ENCODE measurements at regions not wholly inside any gene's neighbourhood (a gene's known extent, or its start where the extent isn't known, plus 50 kb on each side); places are given as distances from the start of the nearest gene placed in this dataset.
"Not testable (repeated sequence)": the region's sequence is repeated elsewhere in the genome, so short reads cannot be mapped to it uniquely, and the experiment has no call there.

DNA sequence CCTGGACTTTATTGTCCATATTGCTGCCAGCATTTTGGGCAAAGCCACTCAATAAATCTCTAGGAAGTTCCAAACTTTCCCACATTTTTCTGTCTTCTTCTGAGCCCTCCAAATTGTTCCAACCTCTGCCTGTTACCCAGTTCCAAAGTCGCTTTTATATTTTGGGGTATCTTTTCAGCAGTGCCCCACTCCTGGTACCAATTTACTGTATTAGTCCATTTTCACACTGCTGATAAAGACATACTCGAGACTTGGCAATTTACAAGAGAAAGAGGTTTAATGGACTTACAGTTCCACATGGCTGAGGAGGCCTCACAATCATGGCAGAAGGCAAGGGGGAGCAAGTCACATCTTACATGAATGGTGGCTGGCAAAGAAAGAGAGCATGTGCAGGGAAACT is 53.4 kb downstream of the AHSP start:
- H3K9me2 ChIP-seq (ENCODE audit: insufficient read depth); H3K27ac ChIP-seq; H3K4me1 ChIP-seq (ENCODE audit: insufficient read depth); H3K9me3 ChIP-seq (ENCODE audit: low read depth); H3K9ac ChIP-seq; H3K36me3 ChIP-seq (ENCODE audit: low read depth); H3K79me2 ChIP-seq (ENCODE audit: insufficient read depth); H3K4me3 ChIP-seq; H2AFZ ChIP-seq; DNase-seq; H3K4me2 ChIP-seq (ENCODE audit: unreplicated experiment); H3F3A ChIP-seq (ENCODE audit: insufficient read depth); H4K20me1 ChIP-seq (ENCODE audit: insufficient read depth); H3K27me3 ChIP-seq (replicated peaks; ENCODE audit: insufficient read depth); in situ Hi-C loops (cut with MboI): not testable (repeated sequence)
- WGBS, 2 experiments (ENCODE audit: low coverage in 1 of 2, low lambda C conversion rate in 2 of 2, missing lambda C conversion rate in 2 of 2): 15 to 17% methylated on average over 2 of the region's 2 CpGs

DNA sequence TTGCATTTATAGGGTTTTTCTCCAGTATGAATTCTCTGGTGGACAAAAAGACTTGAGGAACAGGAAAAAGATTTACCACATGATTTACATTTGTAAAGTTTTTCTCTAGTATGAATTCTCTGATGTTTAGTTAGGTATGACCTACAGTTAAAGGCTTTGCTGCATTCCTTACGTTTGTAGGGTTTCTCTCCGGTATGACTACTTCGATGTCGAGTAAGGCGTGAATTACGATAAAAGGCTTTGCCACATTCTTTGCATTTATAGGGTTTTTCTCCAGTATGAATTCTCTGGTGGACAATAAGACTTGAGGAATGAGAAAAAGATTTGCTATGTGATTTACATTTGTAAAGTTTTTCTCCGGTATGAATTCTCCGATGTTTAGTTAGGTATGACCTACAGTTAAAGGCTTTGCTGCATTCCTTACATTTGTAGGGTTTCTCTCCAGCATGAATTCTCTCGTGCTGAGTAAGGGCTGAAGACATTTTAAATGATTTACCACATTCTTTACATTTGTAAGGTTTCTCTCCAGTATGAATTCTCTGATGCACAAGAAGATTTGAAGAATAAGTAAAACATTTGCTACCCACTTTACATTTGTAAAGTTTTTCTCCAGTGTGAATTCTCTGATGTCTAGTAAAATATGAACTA is 74.2 kb downstream of the AHSP start:
- H3K4me1 ChIP-seq (ENCODE audit: insufficient read depth); H3K9ac ChIP-seq; H3K27me3 ChIP-seq (replicated peaks; ENCODE audit: insufficient read depth); H3F3A ChIP-seq (ENCODE audit: insufficient read depth); H3K9me2 ChIP-seq (ENCODE audit: insufficient read depth); DNase-seq; H3K4me3 ChIP-seq; H3K4me2 ChIP-seq (ENCODE audit: unreplicated experiment); H3K9me3 ChIP-seq (ENCODE audit: low read depth); H3K27ac ChIP-seq; H4K20me1 ChIP-seq (ENCODE audit: insufficient read depth); H3K36me3 ChIP-seq (ENCODE audit: low read depth); in situ Hi-C loops (cut with MboI); H3K79me2 ChIP-seq (ENCODE audit: insufficient read depth); H2AFZ ChIP-seq: not testable (repeated sequence)
- 67 to 71% methylated on average over 9 of the region's 9 CpGs for WGBS, 2 experiments (ENCODE audit: low coverage in 1 of 2, low lambda C conversion rate in 2 of 2, missing lambda C conversion rate in 2 of 2)

DNA sequence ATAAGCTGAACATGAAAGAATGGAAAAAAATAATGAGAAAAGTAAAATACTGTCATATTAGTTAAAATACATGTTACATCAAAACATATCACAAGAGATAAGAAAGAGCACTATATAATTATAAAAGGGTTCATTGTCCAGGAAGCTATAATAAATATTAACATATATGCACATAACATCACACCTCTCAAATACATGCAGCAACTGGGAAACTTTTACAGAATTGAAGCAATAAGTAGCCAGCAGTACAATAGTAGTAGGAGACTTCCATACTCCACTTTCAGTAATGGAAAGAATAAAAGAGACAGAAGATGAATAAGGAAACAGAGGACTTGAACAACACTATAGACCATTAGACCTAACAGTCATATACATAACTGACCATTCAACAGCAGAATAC is 90.4 kb downstream of the AHSP start:
- Histone ChIP-seq H3K27ac (no peak overlapping the region), H3K9me2 (ENCODE audit: insufficient read depth) (no peaks in the 10 kb centered on the region), H3K9ac (no peak overlapping the region), H3K4me1 (ENCODE audit: insufficient read depth) (no peaks in the 10 kb centered on the region), H3K79me2 (ENCODE audit: insufficient read depth) (no peaks in the 10 kb centered on the region), H3K27me3 (replicated peaks; ENCODE audit: insufficient read depth) (no peaks in the 10 kb centered on the region), H3K9me3 (ENCODE audit: low read depth) (no peaks in the 10 kb centered on the region), H4K20me1 (ENCODE audit: insufficient read depth) (no peaks in the 10 kb centered on the region), H3K4me3 (no peak overlapping the region), H3K4me2 (ENCODE audit: unreplicated experiment) (no peak overlapping the region), H2AFZ (no peak overlapping the region), H3K36me3 (ENCODE audit: low read depth) (no peaks in the 10 kb centered on the region), H3F3A (ENCODE audit: insufficient read depth) (no peaks in the 10 kb centered on the region)
- no peak for DNase-seq
- in situ Hi-C loops (cut with MboI): no loop called here
- TF ChIP-seq EZH2phosphoT487 (IDR thresholded peaks at IDR 0.05; ENCODE audit: insufficient read depth, low read depth) (no peak), EZH2 (IDR thresholded peaks at IDR 0.05; ENCODE audit: insufficient read depth, poor library complexity, severe bottlenecking) (no peak)

DNA sequence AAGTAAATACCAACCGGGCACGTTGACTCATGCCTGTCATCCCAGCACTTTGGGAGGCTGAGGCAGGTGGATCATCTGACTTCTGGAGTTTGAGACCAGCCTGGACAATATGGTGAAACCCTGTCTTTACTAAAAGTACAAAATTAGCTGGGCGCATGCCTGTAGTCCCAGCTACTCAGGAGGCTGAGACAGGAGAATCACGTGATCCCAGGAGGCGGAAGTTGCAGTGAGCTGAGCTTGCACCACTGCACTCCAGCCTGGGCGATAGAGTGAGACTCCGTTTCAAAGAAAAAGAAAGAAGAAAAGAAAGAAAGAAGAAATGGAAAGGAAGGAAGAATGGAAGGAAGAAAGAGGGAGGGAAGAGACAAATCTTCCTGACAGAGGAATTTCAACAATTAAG is 108.7 kb downstream of the AHSP start:
- in situ Hi-C loops (cut with MboI): no loop called here
- H4K20me1 ChIP-seq (ENCODE audit: insufficient read depth): no peaks in the 10 kb centered on the region
- H3K4me3 ChIP-seq: no peak overlapping the region
- no peaks in the 10 kb centered on the region for H3K9me2 ChIP-seq (ENCODE audit: insufficient read depth)
- H3K4me1 ChIP-seq (ENCODE audit: insufficient read depth): no peaks in the 10 kb centered on the region
- DNase-seq: no peak
- H3K27me3 ChIP-seq (replicated peaks; ENCODE audit: insufficient read depth): no peaks in the 10 kb centered on the region
- WGBS, 2 experiments (ENCODE audit: low coverage in 1 of 2, low lambda C conversion rate in 2 of 2, missing lambda C conversion rate in 2 of 2): 37 to 39% methylated on average over 7 of the region's 7 CpGs
- TF ChIP-seq EZH2 (IDR thresholded peaks at IDR 0.05; ENCODE audit: insufficient read depth, poor library complexity, severe bottlenecking): no peak
- no peak for TF ChIP-seq EZH2phosphoT487 (IDR thresholded peaks at IDR 0.05; ENCODE audit: insufficient read depth, low read depth)
- no peaks in the 10 kb centered on the region for H3K36me3 ChIP-seq (ENCODE audit: low read depth)
- H3K27ac ChIP-seq: no peak overlapping the region
- H3K9me3 ChIP-seq (ENCODE audit: low read depth): no peaks in the 10 kb centered on the region
- no peaks in the 10 kb centered on the region for H3K79me2 ChIP-seq (ENCODE audit: insufficient read depth)
- no peaks in the 10 kb centered on the region for H3F3A ChIP-seq (ENCODE audit: insufficient read depth)
- H3K9ac ChIP-seq: no peak overlapping the region
- H3K4me2 ChIP-seq (ENCODE audit: unreplicated experiment): no peak overlapping the region
- H2AFZ ChIP-seq: no peak overlapping the region

DNA sequence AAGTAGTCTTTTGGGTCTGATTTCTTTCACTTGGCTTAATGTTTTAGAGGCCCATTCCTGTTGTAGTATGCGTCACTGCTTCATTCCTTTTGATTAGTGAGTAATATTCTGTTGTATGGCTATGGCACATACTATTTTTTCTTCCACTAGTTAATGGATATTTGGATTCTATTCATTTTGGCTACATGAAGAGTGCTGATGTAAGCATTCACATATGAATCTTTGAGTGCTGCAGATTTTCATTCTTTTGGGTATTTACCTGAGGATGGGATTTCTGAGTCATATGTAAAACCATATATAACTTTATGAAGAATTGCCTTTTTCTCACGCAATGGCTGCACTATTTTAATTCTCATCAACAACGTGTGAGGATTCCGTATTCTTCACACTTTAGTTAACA is 113.6 kb downstream of the AHSP start:
- Histone ChIP-seq H3K9ac (no peak overlapping the region), H2AFZ (no peak overlapping the region), H3F3A (ENCODE audit: insufficient read depth) (no peaks in the 10 kb centered on the region), H3K9me3 (ENCODE audit: low read depth) (no peaks in the 10 kb centered on the region), H3K27me3 (replicated peaks; ENCODE audit: insufficient read depth) (no peaks in the 10 kb centered on the region), H3K27ac (no peak overlapping the region), H3K36me3 (ENCODE audit: low read depth) (no peaks in the 10 kb centered on the region), H4K20me1 (ENCODE audit: insufficient read depth) (no peaks in the 10 kb centered on the region), H3K9me2 (ENCODE audit: insufficient read depth) (no peaks in the 10 kb centered on the region), H3K4me2 (ENCODE audit: unreplicated experiment) (no peak overlapping the region), H3K4me3 (no peak overlapping the region), H3K79me2 (ENCODE audit: insufficient read depth) (no peaks in the 10 kb centered on the region), H3K4me1 (ENCODE audit: insufficient read depth) (no peaks in the 10 kb centered on the region)
- no peak for DNase-seq
- WGBS, 2 experiments (ENCODE audit: low coverage in 1 of 2, low lambda C conversion rate in 2 of 2, missing lambda C conversion rate in 2 of 2): 25 to 36% methylated on average over 4 of the region's 4 CpGs
- in situ Hi-C loops (cut with MboI): no loop called here
- TF ChIP-seq EZH2 (IDR thresholded peaks at IDR 0.05; ENCODE audit: insufficient read depth, poor library complexity, severe bottlenecking) (no peak), EZH2phosphoT487 (IDR thresholded peaks at IDR 0.05; ENCODE audit: insufficient read depth, low read depth) (no peak)

DNA sequence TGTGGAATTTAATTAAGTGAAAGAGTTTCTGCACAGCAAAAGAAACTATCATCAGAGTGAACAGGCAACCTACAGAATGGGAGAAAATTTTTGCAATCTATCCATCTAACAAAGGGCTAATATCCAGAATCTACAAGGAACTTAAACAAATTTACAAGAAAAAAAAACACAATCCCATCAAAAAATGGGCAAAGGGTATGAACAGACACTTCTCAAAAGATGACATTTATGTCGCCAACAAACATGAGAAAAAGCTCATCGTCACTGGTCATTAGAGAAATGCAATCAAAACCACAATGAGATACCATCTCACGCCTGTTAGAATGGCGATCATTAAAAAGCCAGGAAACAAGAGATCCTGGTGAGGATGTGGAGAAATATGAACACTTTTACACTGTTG is 128.0 kb downstream of the AHSP start:
- H3K4me2 ChIP-seq (ENCODE audit: unreplicated experiment); H3K36me3 ChIP-seq (ENCODE audit: low read depth); H3K4me3 ChIP-seq; H3K9ac ChIP-seq; H3K27ac ChIP-seq; H4K20me1 ChIP-seq (ENCODE audit: insufficient read depth); in situ Hi-C loops (cut with MboI); H3K27me3 ChIP-seq (replicated peaks; ENCODE audit: insufficient read depth); H3K4me1 ChIP-seq (ENCODE audit: insufficient read depth); H3K9me2 ChIP-seq (ENCODE audit: insufficient read depth); H3K79me2 ChIP-seq (ENCODE audit: insufficient read depth); DNase-seq; H2AFZ ChIP-seq; H3K9me3 ChIP-seq (ENCODE audit: low read depth); H3F3A ChIP-seq (ENCODE audit: insufficient read depth): not testable (repeated sequence)
- 37 to 40% methylated on average over 4 of the region's 4 CpGs for WGBS, 2 experiments (ENCODE audit: low coverage in 1 of 2, low lambda C conversion rate in 2 of 2, missing lambda C conversion rate in 2 of 2)

Data from GM23248 (cell line).